ENCODE measurements at regions not wholly inside any gene's neighbourhood (a gene's known extent, or its start where the extent isn't known, plus 50 kb on each side); places are given as distances from the start of the nearest gene placed in this dataset.

DNA sequence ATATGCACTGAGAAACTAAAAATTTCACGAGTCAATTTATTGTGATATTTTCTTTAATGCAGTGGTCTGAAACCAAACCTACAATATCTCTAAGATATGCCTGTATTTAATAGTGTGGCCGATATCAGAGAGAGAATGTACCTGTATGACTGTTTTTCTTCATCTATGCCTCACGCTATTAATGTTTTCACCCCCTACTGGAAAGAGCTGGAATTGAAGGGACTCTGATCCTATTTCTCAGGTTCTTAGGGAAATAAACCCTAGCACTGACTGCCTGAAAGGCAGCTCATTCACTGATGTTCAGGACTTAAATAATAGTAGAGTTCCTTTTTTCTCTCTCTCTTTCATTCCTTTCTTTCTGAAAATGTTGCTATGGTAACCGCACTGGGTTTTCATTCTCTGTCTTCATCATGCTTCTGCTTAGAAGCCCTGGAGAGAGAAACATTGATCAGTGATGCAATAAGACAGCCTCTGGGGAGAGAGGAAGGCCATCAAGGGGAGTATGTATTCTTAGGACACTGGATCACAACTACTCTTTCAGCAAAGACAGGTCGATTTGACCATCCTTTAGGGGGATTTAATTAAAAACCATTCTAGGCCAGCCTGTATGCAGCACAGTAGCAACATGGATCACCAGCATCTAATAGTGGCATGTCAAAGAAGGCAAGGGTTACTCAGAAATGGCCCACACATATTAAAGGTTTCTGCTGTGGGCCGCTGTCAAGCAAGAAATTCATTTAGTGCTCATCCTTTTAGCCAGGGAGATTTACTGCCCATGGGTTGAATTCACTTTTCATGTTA is 1135.7 kb downstream of the IGSF11 start:
- H3K4me3 Mint-ChIP-seq: no peak overlapping the region
- H3K36me3 Mint-ChIP-seq: no peaks in the 10 kb centered on the region
- no peak overlapping the region for H3K27ac Mint-ChIP-seq
- DNase-seq (no peak), ATAC-seq (ENCODE audit: low read depth) (no peak)
- POLR2A ChIA-PET: no interaction called here
- H3K9me3 Mint-ChIP-seq: no peaks in the 10 kb centered on the region
- H3K27me3 Mint-ChIP-seq: no peaks in the 10 kb centered on the region
- no peaks in the 10 kb centered on the region for H3K4me1 Mint-ChIP-seq

DNA sequence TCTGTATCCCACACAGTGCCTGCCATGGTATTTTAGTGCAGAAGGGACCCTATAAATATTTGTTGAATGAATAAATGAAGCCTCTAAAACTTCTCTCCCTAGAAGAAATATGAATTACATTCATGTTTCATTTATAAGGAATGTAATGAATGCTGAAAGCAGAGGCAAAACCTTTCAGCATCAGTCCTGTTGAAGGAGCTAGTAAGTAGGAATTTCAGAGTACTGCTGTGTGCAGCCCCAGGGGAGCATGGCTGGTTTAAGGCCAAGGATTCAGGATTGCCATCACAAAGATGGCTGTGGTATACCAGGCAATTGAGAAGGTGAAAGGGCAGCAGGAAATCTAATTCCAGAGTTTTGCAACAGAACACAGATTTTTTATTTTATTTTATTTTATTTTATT is 1131.4 kb downstream of the IGSF11 start:
- POLR2A ChIA-PET: no interaction called here
- no peak for DNase-seq
- no peak overlapping the region for H3K4me3 Mint-ChIP-seq

GRCh38 chr3:117910820-117911521 is 1123.7 kb downstream of the IGSF11 start:
- Mint-ChIP-seq H3K4me1 (no peaks in the 10 kb centered on the region), H3K36me3 (no peaks in the 10 kb centered on the region), H3K9me3 (no peaks in the 10 kb centered on the region), H3K27ac (no peak overlapping the region), H3K4me3 (no peak overlapping the region), H3K27me3 (no peaks in the 10 kb centered on the region)
- POLR2A ChIA-PET: no interaction called here
- no peak for ATAC-seq (ENCODE audit: low read depth)
- no peak for DNase-seq

More for the DNA sequence above, 1131.4 kb downstream of the IGSF11 start:
- Mint-ChIP-seq H3K4me1 (no peaks in the 10 kb centered on the region), H3K27ac (no peak overlapping the region), H3K27me3 (no peaks in the 10 kb centered on the region), H3K9me3 (no peaks in the 10 kb centered on the region), H3K36me3 (no peaks in the 10 kb centered on the region)
- no peak for ATAC-seq (ENCODE audit: low read depth)

DNA sequence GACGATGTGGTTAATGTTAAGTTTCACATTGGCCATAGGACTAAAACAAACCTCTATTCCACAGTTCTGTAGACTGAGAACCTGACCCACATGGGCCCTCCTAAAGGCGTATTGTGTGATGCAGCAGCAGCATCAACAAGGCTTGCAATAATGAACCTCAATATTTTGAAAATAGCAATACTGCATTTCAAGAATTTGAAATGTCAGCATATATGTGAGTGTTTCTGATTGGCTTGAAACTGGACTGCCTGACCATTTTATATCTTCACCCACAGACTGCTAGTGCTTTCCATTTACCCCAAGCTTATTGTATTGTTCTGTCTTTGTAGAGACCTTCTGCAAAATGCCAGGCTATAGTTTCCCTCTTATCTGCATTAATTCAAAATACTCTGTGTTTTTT is 1122.3 kb downstream of the IGSF11 start:
- H3K9me3 Mint-ChIP-seq: no peaks in the 10 kb centered on the region
- no peaks in the 10 kb centered on the region for H3K4me1 Mint-ChIP-seq
- POLR2A ChIA-PET: no interaction called here
- H3K36me3 Mint-ChIP-seq: no peaks in the 10 kb centered on the region
- no peak overlapping the region for H3K4me3 Mint-ChIP-seq
- DNase-seq (no peak), ATAC-seq (ENCODE audit: low read depth) (no peak)
- H3K27me3 Mint-ChIP-seq: no peaks in the 10 kb centered on the region
- H3K27ac Mint-ChIP-seq: no peak overlapping the region

- Mint-ChIP-seq H3K36me3 (no peaks in the 10 kb centered on the region), H3K4me1 (no peaks in the 10 kb centered on the region), H3K27ac (no peak overlapping the region), H3K4me3 (no peak overlapping the region), H3K9me3 (no peaks in the 10 kb centered on the region), H3K27me3 (no peaks in the 10 kb centered on the region)
- ATAC-seq (ENCODE audit: low read depth) (no peak), DNase-seq (no peak)
- POLR2A ChIA-PET: no interaction called here
Measured at GRCh38 chr3:117914540-117915100, 1120.0 kb downstream of the IGSF11 start.

- Mint-ChIP-seq H3K36me3 (no peaks in the 10 kb centered on the region), H3K27ac (no peak overlapping the region), H3K9me3 (no peaks in the 10 kb centered on the region), H3K27me3 (no peaks in the 10 kb centered on the region), H3K4me3 (no peak overlapping the region), H3K4me1 (no peaks in the 10 kb centered on the region)
- DNase-seq (no peak), ATAC-seq (ENCODE audit: low read depth) (no peak)
- POLR2A ChIA-PET: no interaction called here
Measured at GRCh38 chr3:117916839-117917238, 1117.8 kb downstream of the IGSF11 start.

- no peaks in the 10 kb centered on the region for H3K27me3 Mint-ChIP-seq
- H3K27ac Mint-ChIP-seq: no peak overlapping the region
- no peaks in the 10 kb centered on the region for H3K4me1 Mint-ChIP-seq
- H3K4me3 Mint-ChIP-seq: no peak overlapping the region
- no peaks in the 10 kb centered on the region for H3K9me3 Mint-ChIP-seq
- no peaks in the 10 kb centered on the region for H3K36me3 Mint-ChIP-seq
- POLR2A ChIA-PET: no interaction called here
- DNase-seq (no peak), ATAC-seq (ENCODE audit: low read depth) (no peak)
Measured at GRCh38 chr3:117919621-117920020, 1115.0 kb downstream of the IGSF11 start.

DNA sequence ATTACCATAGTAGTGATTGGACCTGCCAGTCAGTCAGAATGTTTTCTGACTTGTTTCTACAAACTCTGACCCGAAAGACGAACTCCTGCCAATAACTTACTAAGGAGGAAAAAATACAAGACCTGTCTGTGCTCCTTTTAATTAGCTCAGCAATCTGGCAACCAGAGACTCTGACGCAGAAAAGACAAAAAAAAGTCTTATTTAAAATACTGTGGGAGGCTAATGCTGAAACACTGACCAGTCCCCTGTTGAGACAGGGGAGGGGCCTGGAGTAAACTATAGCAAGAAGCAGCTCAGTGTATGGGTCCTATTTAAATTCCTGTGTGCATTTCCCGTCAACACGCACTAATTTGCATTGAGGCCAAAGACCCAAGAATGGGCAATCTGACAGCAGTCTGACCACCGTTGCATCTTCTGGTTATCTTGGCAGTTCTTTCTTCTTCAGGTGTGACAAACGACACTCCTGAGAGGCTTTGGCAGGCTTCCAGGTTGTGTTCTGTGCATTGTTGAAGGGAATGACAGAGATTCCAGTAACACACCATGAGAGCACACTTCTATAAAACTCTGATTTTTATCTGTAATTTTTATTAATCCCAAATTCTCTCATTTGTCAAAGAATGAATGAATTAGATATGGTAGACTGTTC is 1114.3 kb downstream of the IGSF11 start:
- Mint-ChIP-seq H3K4me1 (no peaks in the 10 kb centered on the region), H3K9me3 (no peaks in the 10 kb centered on the region), H3K27me3 (no peaks in the 10 kb centered on the region), H3K36me3 (no peaks in the 10 kb centered on the region), H3K4me3 (no peak overlapping the region), H3K27ac (no peak overlapping the region)
- DNase-seq (no peak), ATAC-seq (ENCODE audit: low read depth) (no peak)
- POLR2A ChIA-PET: no interaction called here

DNA sequence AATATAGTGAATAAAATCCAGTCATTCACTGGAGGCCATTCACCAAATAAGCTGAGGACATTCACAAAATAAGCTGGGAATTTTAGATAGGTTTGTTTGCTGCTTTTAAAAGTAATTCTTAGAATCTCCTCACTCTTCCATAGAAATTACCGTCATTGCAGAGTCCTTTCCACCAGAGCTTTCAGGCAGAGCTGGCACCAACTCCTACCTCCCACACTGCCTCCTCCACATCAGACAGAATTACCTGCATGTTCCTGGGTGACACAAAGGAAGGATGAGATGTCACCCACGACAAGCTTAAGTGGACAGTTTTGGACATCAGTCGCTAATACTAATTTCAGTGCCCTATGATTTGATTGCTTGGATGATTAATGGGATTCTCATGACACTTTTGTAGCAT is 1113.2 kb downstream of the IGSF11 start:
- Mint-ChIP-seq H3K9me3 (no peaks in the 10 kb centered on the region), H3K4me3 (no peak overlapping the region), H3K36me3 (no peaks in the 10 kb centered on the region), H3K27me3 (no peaks in the 10 kb centered on the region), H3K4me1 (no peaks in the 10 kb centered on the region), H3K27ac (no peak overlapping the region)
- ATAC-seq (ENCODE audit: low read depth) (no peak), DNase-seq (no peak)
- POLR2A ChIA-PET: no interaction called here

GRCh38 chr3:117922039-117922438 is 1112.6 kb downstream of the IGSF11 start:
- H3K4me1 Mint-ChIP-seq: no peaks in the 10 kb centered on the region
- no peak overlapping the region for H3K27ac Mint-ChIP-seq
- DNase-seq: no peak
- POLR2A ChIA-PET: no interaction called here
- no peaks in the 10 kb centered on the region for H3K9me3 Mint-ChIP-seq
- no peaks in the 10 kb centered on the region for H3K27me3 Mint-ChIP-seq
- no peaks in the 10 kb centered on the region for H3K36me3 Mint-ChIP-seq
- ATAC-seq (ENCODE audit: low read depth): no peak
- H3K4me3 Mint-ChIP-seq: no peak overlapping the region

DNA sequence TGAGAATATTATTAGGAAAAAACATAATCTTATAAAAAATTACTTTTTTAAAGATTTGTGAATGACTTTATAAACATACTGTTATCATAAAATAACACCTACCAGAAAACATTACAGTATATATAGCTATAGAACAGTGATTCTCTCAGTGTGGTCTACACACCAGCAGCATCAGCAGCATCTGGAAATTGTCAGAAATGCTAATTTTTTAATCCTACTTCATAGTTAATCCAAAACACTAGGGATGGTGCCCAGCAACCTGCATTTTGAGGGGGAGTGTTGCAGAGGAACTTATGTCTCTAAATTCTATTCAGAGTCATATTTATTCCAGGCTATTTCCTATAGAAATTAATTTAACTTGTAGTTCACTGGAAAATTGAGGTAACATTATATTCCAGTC is 1107.8 kb downstream of the IGSF11 start:
- H3K4me3 Mint-ChIP-seq: no peak overlapping the region
- POLR2A ChIA-PET: no interaction called here
- H3K4me1 Mint-ChIP-seq: no peaks in the 10 kb centered on the region
- DNase-seq (no peak), ATAC-seq (ENCODE audit: low read depth) (no peak)
- H3K27ac Mint-ChIP-seq: no peak overlapping the region
- H3K9me3 Mint-ChIP-seq: no peaks in the 10 kb centered on the region
- no peaks in the 10 kb centered on the region for H3K36me3 Mint-ChIP-seq
- no peaks in the 10 kb centered on the region for H3K27me3 Mint-ChIP-seq

GRCh38 chr3:117927825-117928224 is 1106.8 kb downstream of the IGSF11 start:
- Mint-ChIP-seq H3K27ac (no peak overlapping the region), H3K27me3 (no peaks in the 10 kb centered on the region), H3K9me3 (peaks cover under 1% of the 10 kb centered on the region), H3K4me3 (no peak overlapping the region), H3K36me3 (no peaks in the 10 kb centered on the region), H3K4me1 (no peaks in the 10 kb centered on the region)
- DNase-seq (no peak), ATAC-seq (ENCODE audit: low read depth) (no peak)
- POLR2A ChIA-PET: no interaction called here

GRCh38 chr3:117928836-117929235 is 1105.8 kb downstream of the IGSF11 start:
- Mint-ChIP-seq H3K27me3 (no peaks in the 10 kb centered on the region), H3K36me3 (no peaks in the 10 kb centered on the region), H3K4me3 (no peak overlapping the region), H3K4me1 (no peaks in the 10 kb centered on the region), H3K27ac (no peak overlapping the region), H3K9me3 (peaks cover 2% of the 10 kb centered on the region)
- ATAC-seq (ENCODE audit: low read depth) (no peak), DNase-seq (no peak)
- POLR2A ChIA-PET: no interaction called here

DNA sequence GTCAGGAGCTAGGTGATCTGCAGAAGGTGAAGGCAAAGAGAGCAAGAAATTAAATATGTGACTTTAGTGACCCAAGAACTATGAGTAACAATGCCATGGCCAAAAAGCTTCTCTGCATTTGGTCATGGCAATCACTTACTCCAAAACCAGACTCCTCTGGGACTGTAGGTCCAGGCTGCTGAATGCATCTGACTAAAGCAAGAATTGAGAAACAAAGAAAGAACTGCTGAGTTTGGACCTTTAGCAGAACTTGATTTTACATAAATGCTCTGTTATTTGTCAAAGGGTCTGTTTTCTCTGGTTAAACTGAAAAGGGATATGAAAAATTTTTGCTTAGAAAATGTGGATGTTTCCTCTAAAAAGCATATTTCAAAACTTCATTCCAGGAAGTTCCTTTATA is 1102.2 kb downstream of the IGSF11 start:
- H3K4me3 Mint-ChIP-seq: no peak overlapping the region
- H3K9me3 Mint-ChIP-seq: peaks cover 3% of the 10 kb centered on the region
- no peak for ATAC-seq (ENCODE audit: low read depth)
- H3K27ac Mint-ChIP-seq: no peak overlapping the region
- no peaks in the 10 kb centered on the region for H3K36me3 Mint-ChIP-seq
- POLR2A ChIA-PET: no interaction called here
- no peak for DNase-seq
- no peaks in the 10 kb centered on the region for H3K4me1 Mint-ChIP-seq
- no peaks in the 10 kb centered on the region for H3K27me3 Mint-ChIP-seq
